Limb (tissue), 2 donors: ENCODE measurements at regions not wholly inside any gene's neighbourhood (a gene's known extent, or its start where the extent isn't known, plus 50 kb on each side); places are given as distances from the start of the nearest gene placed in this dataset.

Source experiments
- DNase-seq, 2 donors: peaks; one replicate each; pipeline ENCODE4 v3.0.0-alpha.2; 2016; ENCODE audit errors: extremely low spot score in 2 of 2

DNA sequence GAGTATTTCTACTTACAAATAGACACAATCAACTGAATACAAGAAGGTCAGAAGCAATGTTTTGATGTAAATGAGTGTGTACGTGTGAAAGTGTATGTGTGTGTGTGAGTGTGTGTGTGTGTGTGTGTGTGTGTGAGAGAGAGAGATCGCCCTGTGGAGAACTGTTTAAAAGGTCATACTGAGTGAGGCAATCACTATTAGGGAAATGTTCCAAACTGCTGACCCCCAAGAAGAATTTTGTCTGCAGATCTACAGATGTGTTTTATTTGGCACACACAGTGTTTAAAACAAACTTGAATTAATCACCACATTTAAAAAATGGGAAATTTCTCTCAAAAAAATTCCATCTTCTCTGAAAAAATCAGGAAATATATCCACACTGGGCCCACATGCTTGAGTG is 1069.1 kb downstream of the SLC6A15 start:
- no peak for DNase-seq

DNA sequence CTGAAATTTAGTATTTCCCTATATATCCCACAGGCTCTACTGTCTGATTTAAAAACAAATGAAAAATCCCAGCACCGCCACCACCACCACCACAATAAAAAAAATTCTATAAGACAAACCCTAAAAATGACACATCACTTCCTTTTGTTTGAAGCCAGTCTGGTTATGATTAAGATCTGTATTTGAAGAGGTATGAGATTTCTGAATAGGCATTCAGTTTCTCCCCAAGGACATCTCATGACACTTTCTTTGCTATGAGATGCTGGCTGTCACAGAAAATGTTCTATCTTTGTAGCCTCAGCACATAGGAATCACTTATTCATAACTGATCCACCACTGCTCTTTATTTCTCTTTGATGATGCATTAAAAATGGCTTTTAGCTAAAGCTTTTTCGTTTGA is 1071.0 kb downstream of the SLC6A15 start:
- DNase-seq = no peak

DNA sequence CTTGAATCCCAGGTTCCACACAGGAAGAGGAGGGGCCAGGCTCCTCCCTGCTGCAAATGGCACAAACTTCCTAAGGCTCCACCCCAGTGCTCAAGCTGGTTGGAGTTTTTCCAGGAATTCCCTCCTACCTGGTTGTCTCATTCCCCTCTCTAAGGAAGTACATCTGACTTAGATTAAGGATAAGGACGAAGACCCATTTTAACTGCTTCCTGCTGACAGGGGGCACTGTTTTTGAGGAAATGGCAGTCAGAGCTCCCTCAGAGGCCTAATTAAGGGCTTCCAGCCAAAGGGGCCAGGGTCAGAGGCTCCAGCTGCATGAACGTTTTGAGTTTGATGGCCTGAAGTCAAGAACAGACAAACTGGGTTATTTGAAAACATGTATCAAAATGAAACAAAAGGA is 1084.7 kb downstream of the SLC6A15 start:
- peak; percentile 42 to 47 for DNase-seq

DNA sequence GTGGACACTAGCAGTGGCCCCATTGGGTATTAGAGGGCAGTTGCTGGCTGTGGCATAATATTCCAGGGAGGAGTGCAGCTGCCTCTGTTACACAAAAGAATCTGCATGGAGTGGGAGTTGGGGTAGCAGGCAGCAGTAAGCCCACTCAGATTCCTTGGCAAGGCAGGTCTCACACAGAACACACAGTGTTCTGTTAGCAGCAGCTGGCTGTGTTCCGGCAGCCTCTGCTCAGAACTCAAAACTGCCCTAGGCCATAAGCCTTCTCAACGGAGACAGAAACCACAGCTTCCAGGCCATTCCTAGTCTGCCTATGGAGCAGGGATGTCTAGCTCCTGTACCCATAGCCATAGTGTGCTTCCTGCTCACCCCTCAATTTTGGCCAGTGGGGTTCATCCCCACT is 1085.4 kb downstream of the SLC6A15 start:
- no peak for DNase-seq

DNA sequence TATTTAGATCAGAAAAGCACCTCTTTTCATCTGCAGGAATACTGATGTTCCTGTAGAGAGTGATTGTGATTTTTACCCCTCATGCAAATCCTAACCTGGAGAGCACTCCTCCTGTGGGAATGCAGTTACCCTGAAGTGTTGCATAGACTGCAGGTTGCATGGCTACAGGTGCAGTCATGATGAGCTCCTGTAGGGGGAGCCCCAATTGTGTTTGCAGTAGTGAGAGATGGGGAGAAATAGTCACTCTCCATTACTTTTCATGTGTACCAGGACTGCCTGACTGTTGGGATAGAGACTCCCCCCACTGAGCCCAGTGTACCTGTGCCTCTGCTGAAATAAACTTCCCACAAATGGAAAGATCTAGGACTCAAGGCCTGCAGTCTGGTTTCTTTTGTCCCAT is 1086.5 kb downstream of the SLC6A15 start:
- DNase-seq = no peak

DNA sequence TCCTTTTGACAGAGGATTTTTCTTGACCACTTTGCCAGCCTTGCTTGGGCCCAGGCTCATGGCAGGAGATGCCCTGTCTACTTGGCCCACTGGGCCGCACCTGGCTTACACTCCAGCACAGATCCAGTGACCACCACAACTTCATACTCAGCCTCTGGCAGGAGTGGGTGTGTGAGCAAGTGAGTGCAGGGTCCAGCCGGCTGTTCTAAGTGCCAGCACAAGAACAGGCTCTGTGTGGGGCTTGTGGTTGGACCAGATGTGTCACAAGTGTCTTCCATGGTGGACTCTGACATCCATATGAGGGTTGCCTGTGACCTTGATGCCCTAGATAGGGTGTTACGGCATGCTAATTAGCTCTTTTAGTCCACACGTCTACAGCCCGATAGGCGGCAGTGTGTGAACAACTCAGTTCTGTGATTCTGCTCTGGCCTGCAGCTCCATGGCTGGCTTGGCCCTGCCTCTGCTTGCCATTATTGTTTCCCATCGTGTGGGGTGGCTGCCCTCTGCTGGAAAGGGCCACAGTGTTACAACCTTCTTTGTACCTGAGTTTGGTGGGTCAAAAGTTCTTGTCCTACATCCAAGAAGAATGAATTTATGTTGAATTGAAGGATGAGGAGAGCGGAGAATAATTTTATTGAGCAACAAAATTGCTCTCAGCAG is 1089.1 kb downstream of the SLC6A15 start:
- DNase-seq = peak in 1 of 2 donors; percentile 38

DNA sequence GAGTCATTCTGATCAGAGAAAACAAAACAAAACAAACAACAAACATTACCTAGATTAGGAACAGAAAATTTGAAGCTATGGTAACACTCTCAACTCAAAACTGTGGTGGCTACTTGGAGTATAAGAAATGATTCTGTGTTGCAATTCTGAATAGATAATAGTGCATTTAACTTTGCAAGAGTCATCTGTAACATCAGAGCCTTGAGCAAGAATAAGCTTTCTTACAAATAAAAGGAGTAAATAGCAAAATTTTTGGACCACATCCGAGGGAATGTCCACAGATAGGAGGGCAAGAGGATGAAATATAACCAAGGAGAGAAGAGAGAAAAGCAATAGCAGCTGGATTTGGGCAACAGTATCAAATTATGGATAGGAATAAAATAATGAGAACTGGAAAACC is 1090.6 kb downstream of the SLC6A15 start:
- no peak for DNase-seq

DNA sequence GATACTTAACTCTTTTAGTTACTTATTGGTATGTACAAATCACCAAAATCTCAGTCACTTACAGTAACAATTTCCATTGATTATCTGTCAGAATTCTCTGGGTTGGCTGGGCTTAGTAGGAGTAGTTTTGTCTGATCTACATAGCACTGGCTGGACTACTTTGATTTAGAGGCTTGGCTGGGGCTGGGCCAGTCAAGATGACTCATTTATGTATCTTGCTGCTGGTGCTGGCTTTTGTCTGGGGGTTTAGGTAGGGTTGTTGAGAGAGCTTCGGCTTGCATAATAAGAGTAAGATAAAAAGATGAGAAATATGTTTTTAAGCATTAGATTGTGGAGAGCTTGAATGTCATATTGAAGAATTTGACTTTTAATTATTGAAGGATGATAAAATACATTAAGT is 1093.7 kb downstream of the SLC6A15 start:
- DNase-seq = no peak

DNA sequence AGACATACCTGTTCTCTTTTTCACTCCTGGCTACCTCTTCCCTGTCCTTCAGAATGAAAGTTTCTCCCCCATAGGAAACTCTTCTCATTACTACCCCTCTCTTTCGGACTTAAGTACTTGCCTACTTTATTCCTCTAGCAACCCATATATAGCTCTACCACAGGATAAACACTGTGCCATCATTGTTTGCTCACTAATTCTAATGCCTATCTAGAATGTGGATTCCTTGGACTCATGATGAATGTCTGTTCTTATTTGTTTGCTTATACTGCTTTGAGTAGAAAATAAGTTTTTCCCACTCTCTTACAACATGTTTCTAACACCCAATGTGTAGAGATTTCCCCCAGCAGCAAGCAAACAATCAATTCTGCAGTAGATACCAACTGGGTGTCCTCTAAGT is 1094.9 kb downstream of the SLC6A15 start:
- no peak for DNase-seq

DNA sequence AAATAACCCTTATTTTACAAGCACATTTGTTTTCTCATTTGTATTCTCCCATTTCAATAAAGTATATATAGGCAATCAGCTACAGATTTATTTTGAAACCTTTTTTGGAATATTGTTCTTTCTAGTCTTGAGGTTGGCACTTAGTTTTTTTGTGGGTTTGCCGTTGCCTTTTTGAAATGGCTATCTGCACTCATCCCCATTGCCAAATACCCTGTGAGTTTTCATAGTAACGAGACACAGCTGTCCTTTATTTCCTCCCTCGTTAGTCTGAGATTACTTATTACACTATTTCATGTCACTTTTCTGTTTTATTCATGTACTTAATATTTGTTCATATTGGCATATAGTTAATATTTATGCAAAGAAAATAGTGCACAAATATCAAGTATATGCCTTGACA is 1104.0 kb downstream of the SLC6A15 start:
- no peak for DNase-seq

DNA sequence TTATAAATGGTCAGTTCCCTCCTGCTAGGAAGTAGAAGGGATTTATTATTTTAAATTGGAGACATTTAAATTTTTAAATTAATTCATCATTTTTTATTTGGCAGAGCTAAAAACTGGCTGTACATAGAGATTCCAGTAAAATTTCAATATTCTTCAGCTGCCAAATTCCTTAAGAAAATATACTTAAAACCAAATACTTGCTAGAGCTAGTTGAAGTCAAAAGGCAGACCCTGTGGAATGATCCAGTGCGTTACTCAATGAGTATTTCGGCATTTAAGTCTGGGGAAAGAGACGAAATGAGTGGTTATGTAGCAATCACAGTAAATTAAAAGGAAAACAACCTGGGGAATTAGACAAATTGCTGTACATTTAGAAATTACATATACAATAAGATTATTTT is 1104.7 kb downstream of the SLC6A15 start:
- peak in 1 of 2 donors; percentile 38 for DNase-seq

DNA sequence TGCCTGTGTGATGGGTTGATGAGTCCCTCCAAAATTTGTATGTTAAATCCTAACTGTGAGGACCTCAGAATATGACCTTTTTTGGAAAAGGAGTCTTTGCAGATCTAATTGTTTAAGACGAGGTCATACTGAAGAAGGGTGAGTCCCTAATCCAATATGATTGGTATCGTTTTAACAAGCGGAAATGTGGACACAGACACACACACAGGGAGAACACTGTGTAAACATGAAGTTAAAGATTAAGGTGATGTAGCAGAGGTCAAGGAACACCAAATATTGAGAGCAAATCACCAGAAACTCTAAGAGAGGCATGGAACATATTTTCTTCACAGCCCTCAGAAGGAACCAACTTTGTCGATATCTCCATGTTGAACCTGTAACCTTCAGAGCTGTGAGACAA is 1106.7 kb downstream of the SLC6A15 start:
- DNase-seq = no peak

DNA sequence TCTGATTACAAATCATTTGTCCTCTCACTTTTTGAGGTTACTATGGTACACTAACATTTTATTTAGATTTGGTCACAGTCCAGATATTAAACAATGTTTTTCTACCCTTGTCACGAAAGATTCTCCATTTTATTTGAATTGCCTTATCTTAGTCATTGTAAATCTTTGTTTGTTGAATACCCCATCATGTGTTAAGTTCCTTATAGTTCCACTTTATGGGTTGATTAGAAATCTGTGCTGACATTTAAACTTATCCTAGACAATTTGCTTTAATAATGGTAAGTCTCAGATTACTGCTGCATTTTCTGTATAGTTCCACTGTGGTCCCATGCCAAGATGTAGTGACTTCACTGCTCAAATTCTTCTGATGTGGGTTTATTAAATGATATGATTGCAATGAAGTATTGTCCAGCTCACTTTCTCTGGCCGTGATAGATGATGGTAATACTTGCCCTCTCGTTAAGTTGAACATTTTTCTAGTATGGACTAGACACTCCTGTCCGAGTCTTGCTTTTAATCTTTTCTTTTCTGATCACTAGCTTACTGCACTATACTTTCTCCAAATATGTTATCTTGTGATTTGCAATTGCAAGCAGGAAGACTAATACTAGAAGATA is 1107.3 kb downstream of the SLC6A15 start:
- no peak for DNase-seq

DNA sequence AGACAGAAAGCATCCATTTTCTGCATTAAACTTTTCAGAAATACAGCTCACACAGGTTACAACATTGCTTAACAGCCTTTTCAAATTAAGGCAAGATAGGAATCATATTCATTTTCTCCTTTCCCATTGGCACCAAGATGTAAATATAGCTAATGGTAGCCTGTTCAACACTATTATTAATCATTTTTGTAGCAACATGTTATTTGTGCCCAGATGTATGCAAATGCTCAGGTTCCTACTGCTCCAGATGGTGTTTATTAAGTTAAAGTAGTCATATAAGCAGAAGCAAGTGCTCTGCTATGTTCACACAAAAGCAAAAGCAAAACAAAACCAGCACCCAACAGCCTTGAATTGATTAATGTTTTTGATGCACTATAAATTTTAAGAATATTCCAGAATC is 1110.6 kb downstream of the SLC6A15 start:
- no peak for DNase-seq

DNA sequence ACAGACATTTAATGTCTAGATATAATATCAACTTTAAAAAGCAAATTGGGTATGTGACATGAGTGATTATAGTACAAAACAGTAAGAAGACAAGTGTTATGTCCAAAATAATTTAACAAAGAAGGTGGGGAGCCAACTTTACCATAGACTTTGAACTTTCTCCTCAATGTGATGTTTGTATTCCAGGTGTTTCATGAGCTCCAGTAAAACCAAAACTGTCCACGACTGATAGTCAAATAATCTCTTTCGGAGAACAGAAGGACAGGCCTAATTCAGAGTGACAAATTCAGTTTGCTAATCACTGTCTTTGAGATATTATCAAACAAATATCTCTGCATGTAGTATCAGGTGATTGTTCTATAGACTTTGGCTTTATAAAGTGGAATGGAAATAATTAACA is 1112.6 kb downstream of the SLC6A15 start:
- DNase-seq = no peak

DNA sequence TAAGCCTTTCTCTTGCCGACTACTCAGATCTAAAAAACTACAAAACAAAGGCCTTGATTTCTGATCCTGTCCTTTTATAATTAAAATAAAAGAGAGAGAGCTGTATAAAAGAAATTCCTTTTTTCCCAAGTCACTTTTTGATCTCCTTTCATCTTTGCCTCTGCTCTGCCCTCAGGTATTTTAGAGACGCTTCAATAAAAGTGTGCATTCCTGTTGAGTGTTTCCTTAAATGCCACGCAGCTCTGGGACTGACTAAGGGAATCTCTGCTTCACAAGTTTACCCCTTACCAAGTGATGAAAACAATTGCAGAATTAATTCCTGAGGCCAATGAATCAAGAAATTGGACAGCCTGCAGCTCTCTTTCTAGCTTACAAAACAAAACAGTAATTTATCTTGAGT is 1109.8 kb downstream of the TMTC2 start:
- DNase-seq = no peak

DNA sequence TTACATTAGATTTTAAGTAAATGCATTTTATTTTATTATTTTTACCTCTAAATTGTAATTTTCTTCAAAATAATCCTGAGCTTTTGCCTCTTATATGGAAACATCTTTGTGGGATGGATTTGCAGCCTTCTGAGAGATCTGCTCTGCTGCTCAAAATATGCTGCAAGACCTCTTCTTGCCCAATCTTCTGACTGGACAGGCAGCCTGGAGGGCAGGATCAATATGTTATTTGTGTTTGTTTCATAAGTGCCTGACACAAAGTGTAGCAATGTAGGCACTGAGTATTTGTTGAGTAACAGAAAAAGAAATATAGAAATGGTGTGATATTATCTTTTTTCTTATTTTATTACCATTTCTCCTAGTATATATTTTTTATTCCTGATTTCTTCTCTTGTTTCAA is 1106.9 kb downstream of the TMTC2 start:
- DNase-seq = no peak

DNA sequence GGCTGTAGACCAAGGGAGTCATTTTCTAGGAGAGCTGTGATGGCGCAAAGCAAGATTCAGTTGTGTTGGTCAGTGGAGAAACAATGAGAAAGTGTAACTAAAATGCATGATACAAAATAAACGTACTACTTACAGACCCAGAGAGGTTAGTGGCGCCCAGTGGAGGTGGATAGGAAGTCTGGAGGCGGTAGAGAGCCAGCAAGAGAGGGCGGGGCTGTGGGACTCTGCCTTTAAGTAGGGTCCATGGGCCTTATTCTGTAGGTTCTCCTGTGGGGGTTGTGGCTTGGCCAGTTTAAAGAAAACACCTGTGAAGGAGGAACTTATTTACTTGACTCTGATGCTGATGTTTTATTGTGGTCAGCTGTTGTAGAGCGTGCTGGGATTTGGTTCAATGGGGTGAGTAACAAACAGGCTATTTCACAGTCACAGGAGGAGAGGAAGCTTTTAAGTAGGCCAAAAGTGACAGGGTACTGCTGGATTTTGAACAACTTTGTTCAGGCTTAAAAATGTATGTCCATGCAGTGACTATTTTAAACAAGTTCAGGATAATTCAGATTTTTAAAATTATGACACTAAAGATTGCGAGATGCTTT is 1097.7 kb downstream of the TMTC2 start:
- DNase-seq = no peak

DNA sequence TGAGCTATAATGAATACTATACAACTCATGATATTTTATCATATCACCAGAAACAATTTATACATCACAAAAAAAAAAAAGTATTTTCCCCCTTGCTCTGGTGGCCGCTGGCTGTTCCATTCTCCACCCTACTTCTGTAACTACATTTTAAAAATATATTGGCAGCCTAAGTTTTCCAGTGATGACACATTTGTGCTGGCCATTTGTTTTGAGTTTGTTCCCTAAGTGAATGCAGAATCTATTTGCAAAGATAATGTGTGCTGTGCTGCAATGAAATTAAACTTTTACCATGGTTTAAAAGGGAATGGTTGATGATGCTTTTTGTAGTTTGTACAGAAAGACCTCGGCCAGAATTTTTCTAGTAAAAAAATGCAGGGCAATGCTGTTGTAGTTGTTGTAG is 1092.8 kb downstream of the TMTC2 start:
- DNase-seq = no peak

DNA sequence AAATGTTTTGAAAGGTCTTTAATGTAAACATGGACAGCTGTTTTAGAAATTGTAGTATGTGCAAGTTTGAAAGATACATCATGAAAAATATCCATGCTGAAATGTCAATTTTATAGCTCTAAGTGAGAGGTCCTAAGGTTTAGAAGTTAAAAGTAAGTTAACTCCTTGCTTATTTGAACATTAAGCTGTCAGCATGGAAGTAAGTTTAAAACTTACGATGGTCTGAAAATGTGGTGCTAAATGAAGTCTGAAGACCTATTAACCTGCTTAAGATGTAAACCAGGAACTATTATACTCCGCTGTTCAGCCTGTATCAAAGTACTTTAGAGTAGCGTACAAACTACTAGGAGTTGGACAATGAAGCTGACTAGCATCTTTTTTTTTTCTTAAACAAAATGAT is 1082.4 kb downstream of the TMTC2 start:
- DNase-seq = no peak

DNA sequence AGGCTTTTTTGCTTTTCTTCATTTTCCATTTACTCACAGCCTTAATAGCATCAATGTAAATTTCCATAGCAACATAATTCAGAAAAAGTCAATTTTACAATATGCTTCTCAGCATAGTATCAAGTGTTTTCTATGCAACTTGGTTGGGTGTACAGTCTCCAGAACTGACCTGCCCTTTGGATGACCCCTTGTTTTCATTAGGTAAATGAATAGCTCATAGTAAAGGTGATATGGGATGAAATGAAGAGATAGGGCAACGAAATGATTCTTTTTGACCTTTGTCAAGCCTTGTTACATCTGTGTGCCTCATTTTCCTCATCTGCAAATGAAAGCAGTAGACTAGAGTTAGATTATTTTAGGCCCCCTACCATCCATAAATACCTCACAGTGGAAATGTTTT is 1081.0 kb downstream of the TMTC2 start:
- no peak for DNase-seq

DNA sequence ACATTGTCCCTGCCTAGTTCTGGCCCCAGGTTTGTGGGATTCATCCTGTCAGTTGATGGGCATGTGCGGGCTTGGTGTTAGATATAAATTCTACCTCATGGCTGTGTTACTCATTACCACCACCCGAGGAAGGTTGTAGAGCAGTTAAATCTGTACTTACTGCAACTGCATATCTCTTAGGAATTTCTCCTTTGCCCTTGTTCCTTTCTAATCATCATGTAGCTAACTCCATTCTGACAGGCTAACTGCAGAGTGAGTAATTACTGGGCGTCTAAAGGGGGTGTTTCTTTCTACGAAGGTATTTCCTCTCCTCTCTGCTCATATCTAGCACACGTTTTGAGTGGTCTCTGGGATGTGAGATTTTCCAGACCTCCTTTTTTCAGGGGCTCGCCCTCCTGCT is 1076.7 kb downstream of the TMTC2 start:
- no peak for DNase-seq

DNA sequence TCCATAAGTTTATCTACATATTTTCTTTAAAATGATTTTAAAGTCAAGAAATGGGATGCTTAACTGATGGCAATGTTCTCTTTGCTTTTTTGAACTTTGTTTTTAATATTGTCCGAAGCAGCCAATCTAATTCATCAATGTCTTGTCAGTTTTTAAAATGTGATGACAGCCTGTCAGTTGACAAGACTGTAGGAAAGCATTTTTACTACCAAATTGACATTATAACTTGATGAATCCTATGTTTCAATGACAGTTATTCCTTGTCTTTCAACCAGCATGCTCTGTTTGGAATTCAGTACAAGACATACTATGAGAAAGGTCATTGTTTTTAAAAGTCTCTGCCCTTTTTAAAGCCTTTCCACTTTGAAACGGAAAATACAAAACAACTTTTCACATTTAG is 1073.2 kb downstream of the TMTC2 start:
- no peak for DNase-seq
